NCI-H128 (cell line): ENCODE measurements at regions not wholly inside any gene's neighbourhood (a gene's known extent, or its start where the extent isn't known, plus 50 kb on each side); places are given as distances from the start of the nearest gene placed in this dataset.

ENCODE experiments used
- DNase-seq: peaks from one replicate; lab custom pipeline; 2025; ENCODE audit not compliant: unreplicated experiment; lab: John Stamatoyannopoulos, UW

DNA sequence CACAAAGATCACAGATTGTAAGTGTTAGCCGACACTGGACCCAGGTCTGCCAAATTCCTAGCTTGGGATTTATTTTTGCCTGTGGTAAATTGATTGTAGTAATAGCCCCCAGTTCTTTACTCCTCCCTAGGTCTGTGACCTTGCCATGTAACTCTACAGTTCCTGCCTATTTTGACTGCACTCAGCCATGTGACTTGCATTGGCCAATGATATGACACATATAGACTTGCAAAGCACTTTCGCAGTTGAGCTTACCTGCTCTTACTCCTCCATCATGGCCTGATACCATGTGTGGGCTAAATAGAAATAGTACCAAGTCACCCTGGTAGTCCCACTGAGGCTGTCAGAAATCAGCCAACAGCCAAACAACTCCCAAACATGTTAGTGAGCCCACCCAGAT lies 240.3 kb downstream of the DUSP6 start:
- DNase-seq: no peak

DNA sequence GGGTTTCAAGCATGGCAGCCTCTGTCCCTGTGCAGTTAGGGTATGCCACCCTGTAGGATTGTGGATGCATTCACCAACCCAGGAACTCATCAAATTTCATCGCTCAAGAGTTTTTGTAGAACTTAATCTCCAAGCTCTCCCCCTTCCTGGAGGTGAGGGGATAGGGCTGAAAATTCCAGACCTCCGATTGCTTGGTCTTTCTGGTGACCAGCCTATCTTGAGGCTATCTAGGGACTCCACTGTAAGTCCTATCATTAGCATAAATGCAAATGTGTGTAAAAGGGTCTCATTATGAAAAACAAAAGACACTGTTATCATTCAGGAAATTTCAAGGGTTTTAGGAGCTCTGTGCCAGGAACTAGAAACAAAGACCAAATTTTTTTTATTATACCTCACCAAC lies 244.0 kb downstream of the DUSP6 start:
- DNase-seq: no peak

DNA sequence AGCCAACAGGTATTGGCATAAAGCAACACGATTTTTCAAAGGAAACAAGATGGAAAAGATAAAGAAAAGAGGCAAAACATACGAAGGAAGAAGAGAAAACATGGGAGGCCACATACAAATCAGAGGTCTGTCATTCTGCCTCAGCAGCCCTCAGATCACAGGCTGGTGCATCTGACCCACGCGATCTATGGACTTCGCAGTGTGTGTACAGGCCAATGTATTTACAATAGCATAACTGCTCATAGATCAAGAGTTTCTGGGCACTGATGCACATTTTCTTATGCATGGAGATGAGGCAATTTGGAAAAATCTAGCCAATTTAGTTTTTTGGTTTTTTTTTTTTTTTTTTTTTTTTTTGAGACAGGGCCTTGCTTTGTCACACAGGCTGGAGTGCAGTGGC lies 245.4 kb downstream of the DUSP6 start:
- DNase-seq: no peak

DNA sequence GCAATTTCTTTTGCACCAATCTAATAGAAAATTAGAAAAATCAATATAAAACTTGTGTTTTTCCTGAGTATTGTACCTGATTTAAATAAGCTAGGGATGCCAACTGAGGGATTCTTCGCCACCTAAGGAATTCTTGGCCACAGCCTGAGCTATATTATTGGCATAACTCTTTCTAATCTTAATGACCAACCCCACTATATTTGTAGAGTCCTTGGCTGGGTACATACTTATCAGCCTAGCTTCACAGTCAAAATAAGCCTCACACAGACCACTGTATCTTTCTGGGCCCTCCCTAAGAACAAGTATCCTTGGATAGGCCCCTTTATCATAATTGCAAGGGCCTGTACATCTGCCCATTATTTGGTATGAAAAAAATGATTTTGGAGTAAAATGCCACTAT lies 247.1 kb downstream of the DUSP6 start:
- no peak for DNase-seq

DNA sequence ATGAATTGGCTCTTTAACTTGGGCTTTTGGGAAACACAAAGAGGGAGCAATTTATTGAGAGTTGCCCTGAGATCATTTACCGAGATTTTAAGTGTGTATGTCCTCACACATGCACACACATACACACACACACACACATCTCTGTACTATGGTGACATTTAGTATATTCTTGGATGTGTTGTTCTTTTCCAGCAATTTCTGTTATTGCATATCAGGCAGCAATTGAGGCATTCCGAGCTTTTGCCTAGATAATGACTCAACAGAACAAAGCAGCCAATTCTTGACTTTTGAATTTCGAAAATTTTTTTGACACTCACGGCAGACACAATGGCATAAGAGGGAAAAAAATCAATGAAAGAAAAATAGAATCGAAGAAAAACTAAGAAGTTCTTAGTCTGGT lies 248.5 kb downstream of the DUSP6 start:
- DNase-seq: no peak

DNA sequence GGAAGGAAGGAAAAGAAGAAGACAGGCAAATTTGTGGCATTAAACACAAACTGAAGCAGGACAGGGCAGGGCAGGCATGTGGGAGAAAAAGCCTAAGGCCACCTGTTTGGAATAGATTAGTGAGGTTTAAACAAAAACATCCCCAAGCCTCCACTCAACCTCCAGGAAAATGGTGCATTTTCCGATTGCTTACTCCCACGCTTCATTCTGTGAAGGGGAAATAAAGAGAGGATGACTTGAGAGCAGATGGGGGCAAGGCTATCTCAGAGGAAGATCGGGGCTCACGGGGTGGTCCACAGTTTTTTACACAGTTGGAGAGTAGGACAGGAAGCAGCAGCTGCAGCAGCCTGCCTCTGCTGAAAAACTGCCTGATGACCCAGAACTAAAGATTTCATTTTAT lies 250.9 kb downstream of the DUSP6 start:
- no peak for DNase-seq

DNA sequence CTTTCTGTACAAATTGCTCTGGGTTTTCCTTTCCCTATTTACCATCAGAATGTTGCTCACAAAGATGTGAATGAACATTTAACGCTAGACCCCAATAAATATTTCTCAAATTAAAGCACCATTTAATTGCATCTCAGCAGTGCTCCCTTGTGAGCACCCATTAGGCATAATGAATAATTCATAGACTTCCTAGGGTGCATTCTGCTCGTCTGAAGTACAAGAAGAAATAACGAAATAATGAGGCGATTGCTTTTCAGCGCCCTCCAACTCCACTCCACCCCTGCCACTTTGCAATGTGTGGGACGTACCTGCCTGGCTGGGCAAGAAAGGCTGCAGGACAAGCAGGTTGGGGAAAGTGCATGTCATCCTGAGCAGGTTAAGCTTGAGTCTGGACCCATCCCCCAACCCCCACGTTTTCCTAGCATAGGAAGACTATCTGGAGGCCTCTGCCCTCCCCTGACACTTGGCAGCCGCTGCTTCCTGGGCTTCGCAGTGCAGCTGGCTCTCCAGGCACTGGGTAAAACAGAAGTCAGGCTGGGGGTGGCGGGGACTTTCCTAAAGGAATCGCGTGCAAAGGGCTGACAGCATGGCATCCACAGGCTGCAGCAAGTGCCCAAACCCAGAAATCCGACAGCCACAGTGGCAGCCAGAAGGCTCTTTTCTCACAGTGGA lies 253.7 kb downstream of the DUSP6 start:
- DNase-seq: no peak

DNA sequence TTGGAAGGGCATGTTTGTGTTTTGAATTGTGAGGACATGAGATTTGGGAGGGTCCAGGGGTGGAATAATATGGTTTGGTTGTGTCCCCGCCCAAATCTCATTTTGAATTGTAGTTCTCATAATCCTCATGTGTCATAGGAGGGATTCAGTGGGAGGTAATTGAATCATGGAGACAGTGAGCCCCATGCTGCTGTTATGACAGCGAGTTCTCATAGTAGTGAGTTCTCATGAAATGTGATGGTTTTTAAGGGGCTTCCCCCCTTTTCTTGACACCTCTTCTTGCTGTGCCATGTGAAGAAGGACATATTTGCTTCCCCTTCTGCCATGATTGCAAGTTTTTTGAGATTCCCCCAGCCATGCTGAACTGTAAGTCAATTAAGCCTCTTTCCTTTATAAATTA lies 260.0 kb downstream of the DUSP6 start:
- no peak for DNase-seq

DNA sequence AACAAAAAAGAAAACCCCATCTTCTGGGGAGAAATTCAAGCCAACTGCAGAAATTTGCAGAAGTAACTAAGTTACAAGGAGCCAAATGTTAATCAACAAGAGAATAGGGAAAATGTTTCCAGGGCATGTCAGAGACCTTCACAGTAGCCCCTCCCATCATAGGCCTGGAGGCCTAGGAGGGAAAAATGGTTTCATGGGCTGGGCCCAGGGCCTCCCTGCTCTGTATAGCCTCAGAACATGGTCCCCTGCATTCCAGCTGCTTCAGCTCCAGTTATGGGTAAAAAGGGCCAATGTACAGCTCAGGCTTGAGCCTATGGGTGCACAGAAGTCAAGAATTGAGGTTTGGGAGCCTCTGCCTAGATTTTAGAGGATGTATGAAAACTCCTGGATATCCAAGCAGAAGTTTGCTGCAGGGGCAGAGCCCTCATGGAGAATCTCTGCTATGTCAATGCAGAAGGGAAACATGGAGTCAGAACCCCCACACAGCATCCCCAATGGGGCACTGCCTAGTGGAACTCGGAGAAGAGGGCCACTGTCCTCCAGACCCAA lies 260.9 kb downstream of the DUSP6 start:
- no peak for DNase-seq

DNA sequence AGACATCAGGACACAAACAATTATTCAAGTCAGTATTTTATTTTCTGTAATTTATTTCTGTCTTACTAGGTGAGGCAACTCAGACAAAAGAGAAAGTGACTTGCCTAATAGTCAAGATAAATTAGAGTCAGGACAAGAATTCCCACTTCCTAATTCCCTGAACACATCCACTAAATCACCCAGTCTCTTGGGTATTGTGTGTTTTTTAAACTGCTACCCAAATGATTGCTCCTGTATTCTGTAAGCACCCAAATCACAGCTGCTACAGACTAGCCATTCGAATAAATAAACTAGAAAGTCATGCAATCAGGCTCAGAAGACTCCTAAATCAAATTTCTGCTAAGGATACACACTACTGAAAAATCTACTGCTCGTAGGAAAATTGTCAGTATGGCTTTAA lies 263.0 kb downstream of the DUSP6 start:
- no peak for DNase-seq

DNA sequence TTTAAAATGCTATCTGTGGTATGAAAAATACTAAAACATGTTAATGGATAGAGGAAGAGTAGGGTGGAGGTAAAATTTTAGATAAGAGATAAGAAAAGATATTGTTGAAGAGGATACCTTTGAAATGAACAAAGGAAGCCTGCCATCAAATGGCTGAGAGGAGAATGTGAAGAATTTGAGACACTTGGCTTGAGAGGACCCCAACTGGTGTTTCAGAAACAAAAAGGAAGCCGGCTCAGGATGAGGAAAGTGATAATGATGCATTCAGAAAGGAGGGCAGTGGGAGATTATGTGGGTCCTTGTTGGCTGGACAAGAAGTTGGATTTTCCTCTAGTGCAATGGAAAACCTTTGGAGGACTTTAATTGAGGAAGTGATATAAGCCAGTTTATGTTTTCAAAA lies 264.4 kb downstream of the DUSP6 start:
- DNase-seq: no peak

DNA sequence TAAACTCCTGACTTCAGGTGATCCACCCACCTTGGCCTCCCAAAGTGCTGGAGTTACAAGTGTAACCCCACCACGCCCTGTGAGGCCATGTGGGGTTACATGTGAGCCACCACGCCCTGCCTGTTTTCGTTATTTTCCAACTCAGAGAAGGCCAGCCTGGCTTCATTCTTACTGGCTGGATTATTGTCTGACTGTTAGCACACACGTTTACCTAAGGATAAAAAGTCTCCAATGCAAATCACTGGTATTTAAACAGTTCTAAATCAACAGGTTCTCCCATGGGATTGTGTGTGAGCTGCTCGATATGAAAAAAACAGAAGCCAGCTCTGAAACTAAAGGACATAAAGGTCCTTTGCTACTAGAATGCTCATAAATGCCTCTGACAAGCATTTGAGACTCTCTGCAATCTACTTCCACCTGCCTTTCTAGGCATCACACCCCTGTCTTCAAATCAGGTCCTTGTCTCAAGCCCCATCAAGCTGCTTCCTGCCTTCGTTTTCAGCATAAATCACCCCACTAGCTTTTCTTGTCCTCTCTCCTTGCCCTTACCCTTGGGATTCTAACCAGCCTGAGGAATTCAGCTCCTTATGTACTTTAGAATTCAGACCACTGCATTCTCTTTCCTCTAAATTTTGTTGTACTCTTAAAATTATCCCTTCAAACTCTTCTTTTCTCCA lies 265.0 kb downstream of the DUSP6 start:
- DNase-seq: no peak

DNA sequence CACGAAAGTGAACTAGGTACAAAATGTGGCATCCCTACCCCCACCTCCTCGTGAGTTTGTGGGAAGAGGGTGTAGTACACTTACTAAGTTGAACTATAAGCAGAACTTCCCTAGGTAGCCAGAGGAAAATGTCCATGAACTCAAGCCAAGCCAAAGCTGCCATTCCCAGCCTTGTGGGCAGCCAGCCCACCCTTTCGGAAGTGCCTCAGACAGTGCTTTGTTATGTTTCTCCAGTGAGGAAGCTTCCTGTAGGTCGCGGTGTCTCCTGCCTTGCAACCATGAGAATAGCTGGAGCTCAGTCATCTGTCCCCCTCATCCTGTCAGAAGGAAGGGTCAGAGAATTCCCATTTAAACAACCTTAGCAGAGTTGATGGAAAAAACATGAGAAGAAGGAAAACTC lies 266.9 kb downstream of the DUSP6 start:
- no peak for DNase-seq

DNA sequence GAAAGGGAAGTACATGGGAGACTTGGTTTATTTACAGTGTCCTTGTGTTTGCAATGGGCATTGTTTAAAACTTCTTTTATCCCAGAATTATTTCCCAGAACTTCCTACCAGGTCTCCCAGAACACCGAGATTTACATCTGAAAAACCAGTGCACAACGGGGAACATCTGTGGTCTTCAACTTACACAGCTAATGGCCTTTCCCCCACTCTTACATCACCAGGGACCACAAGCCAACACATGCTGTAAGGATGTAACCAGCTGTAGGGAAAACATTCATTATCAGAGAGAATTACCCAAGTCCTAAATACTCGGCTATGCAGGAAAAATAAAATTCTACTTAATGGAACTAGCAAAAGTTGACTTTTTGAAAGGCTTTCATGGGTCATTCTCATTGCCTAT lies 267.6 kb downstream of the DUSP6 start:
- DNase-seq: no peak

DNA sequence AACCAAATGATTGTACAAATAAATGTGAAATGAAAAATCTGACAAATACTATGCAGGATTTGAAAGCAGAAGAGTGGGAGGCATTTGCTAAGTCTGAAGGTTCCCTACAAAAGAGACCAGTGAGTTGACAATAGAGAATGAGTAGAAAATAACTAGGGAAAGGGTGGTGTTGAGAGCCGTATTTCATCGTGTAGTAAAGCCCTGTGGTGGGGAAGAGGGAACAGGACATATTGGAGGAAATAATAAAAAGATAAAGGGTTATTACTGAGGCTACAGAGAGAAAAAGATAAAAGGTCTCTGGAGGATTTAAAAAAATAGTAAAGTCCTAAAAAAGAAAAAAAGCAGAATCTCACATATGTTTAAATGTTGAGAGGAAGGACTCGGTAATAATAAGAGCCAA lies 268.8 kb downstream of the DUSP6 start:
- DNase-seq: no peak

DNA sequence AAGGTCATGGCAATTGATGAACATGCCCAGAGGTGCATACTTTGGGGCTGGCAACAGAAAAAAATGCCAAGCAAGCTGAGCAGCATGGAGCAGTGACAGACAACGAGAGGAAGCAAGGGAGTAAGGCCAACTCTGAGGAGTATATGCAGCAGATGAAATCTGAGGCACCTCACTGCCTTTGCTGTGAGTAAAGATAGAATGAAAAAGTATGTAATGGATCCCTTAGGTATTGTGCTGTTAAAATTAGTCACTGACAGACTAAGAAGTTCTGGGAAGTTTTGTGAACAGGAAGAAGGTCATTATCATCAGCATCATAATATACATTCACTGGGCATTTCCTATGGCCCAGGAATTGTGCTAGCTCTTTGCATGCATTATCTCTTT lies 269.9 kb downstream of the DUSP6 start:
- no peak for DNase-seq

DNA sequence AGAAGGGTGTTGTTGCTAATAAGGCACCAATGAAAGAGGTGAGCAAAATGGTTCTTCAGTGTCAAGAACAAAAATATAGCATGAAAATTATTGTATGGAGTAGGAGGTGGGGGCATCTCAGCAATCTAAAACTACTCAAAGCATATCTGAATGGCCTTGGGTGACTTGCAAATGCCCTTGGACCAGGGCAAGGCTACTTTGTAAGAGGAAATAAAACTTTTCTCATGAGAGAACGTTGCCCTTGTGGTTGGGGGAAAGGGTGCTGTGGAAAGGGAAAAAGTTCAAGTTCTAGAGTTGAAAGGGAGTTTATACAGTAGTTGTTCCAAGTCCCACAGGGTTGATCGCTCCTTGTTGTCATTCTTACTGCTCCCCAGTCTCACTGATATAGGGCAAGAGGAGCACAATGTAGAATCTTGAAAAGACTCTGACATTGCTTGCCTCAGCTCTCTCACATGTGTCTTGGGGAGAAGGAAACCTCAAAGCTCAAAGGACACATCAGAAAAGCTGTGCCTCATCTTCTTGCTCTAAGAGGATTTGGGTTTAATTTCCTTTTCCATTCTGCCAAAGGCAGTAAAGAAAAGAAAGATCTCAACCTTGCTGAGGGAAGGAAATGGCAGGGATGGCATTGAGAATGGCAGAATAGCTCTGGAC lies 270.5 kb downstream of the DUSP6 start:
- DNase-seq: no peak

DNA sequence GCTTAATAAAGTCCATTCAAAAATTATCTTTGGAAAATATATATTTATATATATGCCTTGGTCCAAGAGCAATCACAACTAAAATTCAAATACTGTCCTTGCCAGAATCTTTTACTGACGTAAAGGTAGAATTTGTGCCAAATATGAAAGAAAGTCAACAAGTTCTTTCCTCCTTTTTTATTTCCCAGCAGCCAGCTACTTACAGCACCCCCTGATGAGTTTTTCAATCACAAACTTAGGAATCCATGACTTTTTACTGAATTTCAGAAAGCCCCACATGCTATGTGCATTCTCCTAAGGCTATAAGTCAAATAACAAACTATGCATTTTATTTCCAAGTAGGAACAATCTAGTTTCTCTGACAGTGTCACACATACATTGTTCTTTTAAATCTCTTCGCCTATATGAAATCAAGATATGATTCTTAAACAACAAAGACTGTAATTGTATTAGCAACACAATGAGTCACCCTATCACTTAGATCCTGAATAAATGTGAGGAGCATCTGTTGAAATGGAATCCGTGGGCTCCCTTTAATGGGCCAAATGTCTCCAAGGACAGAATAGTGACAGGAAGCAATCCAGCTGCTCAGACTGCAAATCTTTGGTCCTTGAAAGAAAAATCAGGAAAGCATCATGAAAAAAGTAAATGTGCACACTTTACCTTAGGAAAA lies 271.4 kb downstream of the DUSP6 start:
- no peak for DNase-seq

DNA sequence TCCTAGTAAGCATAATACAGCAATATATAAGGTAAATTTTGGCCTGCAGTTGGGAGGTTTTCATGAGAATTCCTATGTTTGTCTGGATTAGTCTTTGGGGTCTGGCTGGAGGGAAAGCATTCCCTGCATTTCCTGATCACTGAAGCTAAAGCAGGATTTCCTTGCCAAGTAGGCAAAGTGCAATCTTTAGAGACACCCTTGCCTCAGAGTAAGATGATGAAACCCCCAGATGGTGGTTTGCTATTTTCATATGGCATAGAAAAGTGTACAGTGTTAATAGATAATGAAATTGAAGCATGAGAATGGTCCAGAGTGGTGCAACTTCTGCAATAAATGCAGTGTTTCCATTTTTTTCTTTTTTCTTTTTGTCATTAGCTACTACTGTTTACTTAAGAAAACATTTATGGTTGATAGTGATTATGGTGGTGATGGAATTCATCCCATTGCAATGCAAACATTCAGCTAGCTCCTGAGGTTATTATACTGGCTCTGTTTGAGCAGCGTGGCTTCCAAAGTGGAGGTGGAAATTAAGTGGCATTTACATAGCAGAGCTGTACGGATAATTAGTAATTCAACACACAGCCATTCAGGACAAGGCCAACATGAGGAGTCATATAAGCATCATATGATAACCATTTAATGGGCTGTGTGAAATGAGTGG lies 276.3 kb downstream of the DUSP6 start:
- DNase-seq: no peak

DNA sequence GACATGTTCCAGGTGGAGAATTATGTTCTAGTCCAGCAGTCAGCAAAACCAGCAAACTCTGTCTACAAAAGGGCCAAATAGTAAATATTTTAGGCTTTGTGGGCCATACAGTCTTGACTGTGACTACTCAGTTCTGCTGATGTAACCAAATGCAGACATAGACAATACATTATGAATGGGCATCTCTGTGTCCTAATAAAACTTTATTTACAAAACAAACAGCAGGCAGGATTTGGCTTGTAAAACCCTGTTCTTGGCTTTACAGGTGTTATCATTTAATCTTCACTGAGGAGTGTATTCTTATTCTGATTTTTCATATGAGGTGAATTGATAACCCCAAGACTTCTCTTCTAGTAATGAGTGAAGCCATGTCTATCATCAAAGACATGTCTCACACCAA lies 278.6 kb downstream of the DUSP6 start:
- DNase-seq: no peak

DNA sequence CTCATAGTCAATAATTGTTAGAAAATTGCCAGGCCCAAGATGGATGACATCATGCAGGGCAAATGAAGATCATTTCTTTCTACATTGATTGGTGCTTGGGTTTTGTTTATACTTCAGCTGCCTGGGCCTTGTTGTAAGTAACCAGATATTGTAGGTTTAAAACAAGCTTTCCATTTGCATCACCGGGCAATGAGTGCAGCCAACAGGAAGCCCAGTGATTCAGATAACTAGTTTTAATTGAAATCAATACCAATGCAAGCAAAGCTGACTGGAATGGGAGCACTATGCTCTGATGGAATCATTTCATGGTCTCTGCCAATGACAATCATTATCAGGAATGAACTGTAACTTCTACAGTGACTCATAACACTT lies 279.3 kb downstream of the DUSP6 start:
- DNase-seq: no peak
